Vagina (tissue), 2 donors: ENCODE measurements at regions not wholly inside any gene's neighbourhood (a gene's known extent, or its start where the extent isn't known, plus 50 kb on each side); places are given as distances from the start of the nearest gene placed in this dataset.

Experiments used
- DNase-seq, 2 donors: peaks; one replicate each; pipeline ENCODE4 v3.0.0-alpha.2; 2017; ENCODE audit errors: extremely low spot score in 2 of 2
- H3K27ac ChIP-seq: fragments of 200-600 bp; sonication (generic); one replicate; pipeline ENCODE4 v1.5.1; 2019
- H3K27me3 ChIP-seq: fragments of 200-600 bp; sonication (generic); one replicate; pipeline ENCODE4 v1.5.1; 2019
- H3K36me3 ChIP-seq, 2 donors: fragments of 200-600 bp; sonication (generic); one replicate each; pipeline ENCODE4 v1.5.1; 2017 to 2019
- H3K4me1 ChIP-seq: fragments of 200-600 bp; sonication (generic); one replicate; pipeline ENCODE4 v1.5.1; 2019
- H3K4me3 ChIP-seq, 2 donors: fragments of 200-600 bp; sonication (generic); 1 replicate in 1 of 2; 2 replicates in 1 of 2; pipeline ENCODE4 v1.5.1; 2016 to 2019
- H3K9me3 ChIP-seq: fragments of 200-600 bp; sonication (generic); one replicate; pipeline ENCODE4 v1.5.1; 2019
- POLR2A ChIP-seq, 2 donors: fragments of 450-650 bp; IDR thresholded peaks; one replicate each; pipeline ENCODE4 v1.6.1; 2017; ENCODE audit warnings: antibody characterized with exemption in 2 of 2, mild to moderate bottlenecking in 2 of 2, moderate library complexity in 2 of 2
- POLR2AphosphoS5 ChIP-seq, 2 donors: sonication (generic); formaldehyde crosslinking; IDR thresholded peaks; one replicate each; pipeline ENCODE4 v1.9.0; 2017; ENCODE audit warnings: antibody characterized with exemption in 2 of 2, mild to moderate bottlenecking in 2 of 2, low read depth in 1 of 2; ENCODE audit not compliant: insufficient read depth in 1 of 2
- intact Hi-C: fragments of 100-400 bp; cut with DNase I; formaldehyde crosslinking; loops from one replicate; pipeline ENCODE4 v1.15.1; 2023
- TF ChIP-seq, protein P1 (sequence below), 3 experiments: fragments of 450-650 bp in 2 of 3; fragments of 200-600 bp in 1 of 3; sonication (generic) in 1 of 3; IDR thresholded peaks; one replicate each; pipeline ENCODE4 v1.5.1; 2017 to 2019; ENCODE audit warnings: antibody characterized with exemption in 3 of 3, mild to moderate bottlenecking in 2 of 3, moderate library complexity in 2 of 3

DNA sequence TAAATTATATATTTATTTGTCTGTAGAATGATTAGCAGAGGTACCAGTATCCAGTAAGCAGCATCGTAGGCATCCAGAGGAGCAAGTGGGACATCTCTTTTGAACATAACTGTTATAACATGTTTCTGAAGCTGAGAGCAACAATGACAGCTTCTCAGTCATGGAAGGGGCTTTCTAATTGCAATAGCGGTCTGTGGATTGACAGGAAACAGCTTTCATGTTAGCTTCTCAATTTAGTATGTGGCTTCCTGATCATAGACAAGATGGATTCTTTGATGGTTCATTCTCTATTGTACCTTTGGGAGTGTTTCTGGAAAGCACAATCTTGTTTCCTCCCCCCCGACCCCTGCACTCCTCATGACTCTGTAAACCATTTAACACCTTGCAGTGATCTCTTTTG lies 434.6 kb upstream of the GNPDA2 start:
- Histone ChIP-seq H3K4me1 (no peaks in the 10 kb centered on the region), H3K9me3 (no peaks in the 10 kb centered on the region), H3K36me3 (no peaks in the 10 kb centered on the region), H3K4me3 (no peak overlapping the region), H3K27me3 (no peaks in the 10 kb centered on the region), H3K27ac (no peak overlapping the region)
- intact Hi-C loops, result no loop called here
- no peak for DNase-seq
- TF ChIP-seq, protein P1, sequence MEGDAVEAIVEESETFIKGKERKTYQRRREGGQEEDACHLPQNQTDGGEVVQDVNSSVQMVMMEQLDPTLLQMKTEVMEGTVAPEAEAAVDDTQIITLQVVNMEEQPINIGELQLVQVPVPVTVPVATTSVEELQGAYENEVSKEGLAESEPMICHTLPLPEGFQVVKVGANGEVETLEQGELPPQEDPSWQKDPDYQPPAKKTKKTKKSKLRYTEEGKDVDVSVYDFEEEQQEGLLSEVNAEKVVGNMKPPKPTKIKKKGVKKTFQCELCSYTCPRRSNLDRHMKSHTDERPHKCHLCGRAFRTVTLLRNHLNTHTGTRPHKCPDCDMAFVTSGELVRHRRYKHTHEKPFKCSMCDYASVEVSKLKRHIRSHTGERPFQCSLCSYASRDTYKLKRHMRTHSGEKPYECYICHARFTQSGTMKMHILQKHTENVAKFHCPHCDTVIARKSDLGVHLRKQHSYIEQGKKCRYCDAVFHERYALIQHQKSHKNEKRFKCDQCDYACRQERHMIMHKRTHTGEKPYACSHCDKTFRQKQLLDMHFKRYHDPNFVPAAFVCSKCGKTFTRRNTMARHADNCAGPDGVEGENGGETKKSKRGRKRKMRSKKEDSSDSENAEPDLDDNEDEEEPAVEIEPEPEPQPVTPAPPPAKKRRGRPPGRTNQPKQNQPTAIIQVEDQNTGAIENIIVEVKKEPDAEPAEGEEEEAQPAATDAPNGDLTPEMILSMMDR (IDR thresholded peaks at IDR 0.05), result no peak
- no peak for TF ChIP-seq POLR2A (IDR thresholded peaks at IDR 0.05)
- TF ChIP-seq POLR2AphosphoS5 (IDR thresholded peaks at IDR 0.05; ENCODE audit: insufficient read depth in 1 of 2, low read depth in 1 of 2), result no peak

DNA sequence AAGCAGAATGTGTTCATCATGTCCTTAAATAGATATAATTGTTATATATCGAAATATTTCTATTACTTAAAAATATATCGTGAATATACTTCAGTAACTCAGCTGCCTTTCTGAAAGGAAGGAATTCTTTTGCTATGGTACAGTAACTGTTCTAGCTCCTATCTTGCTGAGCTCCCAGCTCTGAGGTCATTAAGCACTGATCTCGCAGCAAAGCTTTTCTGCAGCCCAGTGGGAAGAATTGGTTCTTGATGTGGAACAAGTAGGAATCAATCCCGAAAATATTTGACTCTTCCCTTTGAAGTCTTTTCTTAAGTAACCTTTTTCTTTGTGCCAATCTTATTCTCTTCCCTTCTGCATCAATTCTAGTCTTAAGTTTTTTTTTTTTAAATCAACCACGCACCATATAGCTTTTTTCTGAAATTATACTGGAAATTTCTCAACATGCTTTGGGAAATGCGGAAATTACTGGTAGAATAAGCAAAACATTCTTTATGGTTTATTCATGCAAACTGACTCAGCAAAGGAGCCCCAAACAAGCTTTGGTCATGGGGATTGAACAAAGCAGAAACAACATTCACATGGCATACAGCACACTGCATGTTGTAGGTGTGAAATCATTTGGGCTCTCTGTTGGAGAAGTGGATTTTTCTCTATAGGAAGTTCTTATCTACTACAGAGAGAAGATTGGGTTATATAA lies 428.9 kb upstream of the GNPDA2 start:
- no peaks in the 10 kb centered on the region for H3K27me3 ChIP-seq
- no peak overlapping the region for H3K4me3 ChIP-seq
- H3K9me3 ChIP-seq, result no peaks in the 10 kb centered on the region
- H3K36me3 ChIP-seq, result no peaks in the 10 kb centered on the region
- no peak overlapping the region for H3K27ac ChIP-seq
- intact Hi-C loops, result no loop called here
- H3K4me1 ChIP-seq, result no peaks in the 10 kb centered on the region
- TF ChIP-seq POLR2AphosphoS5 (IDR thresholded peaks at IDR 0.05; ENCODE audit: insufficient read depth in 1 of 2, low read depth in 1 of 2) (no peak), POLR2A (IDR thresholded peaks at IDR 0.05) (no peak)
- TF ChIP-seq, protein P1 (IDR thresholded peaks at IDR 0.05), result no peak
- no peak for DNase-seq

DNA sequence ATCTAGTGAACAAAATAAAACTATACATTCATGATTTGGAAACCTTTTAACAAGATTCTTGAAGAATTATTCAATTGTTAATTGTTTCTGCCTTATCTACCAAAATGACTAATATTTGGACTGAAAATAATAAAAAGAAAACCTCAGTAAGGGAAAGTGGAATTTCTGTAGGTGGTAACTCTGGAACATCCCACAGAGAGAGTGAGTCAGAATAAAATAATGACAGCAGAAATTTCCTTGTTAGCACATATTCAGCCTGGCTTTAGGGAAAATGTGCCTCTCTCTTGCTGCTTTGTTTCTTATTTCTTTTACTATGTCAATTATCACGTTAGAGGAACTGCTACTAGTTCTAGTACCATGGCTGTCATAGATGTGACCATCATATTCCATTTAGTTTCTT lies 421.5 kb upstream of the GNPDA2 start:
- H3K4me1 ChIP-seq, result no peaks in the 10 kb centered on the region
- no peaks in the 10 kb centered on the region for H3K27me3 ChIP-seq
- intact Hi-C loops, result no loop called here
- H3K9me3 ChIP-seq, result no peaks in the 10 kb centered on the region
- no peaks in the 10 kb centered on the region for H3K36me3 ChIP-seq
- H3K4me3 ChIP-seq, result no peak overlapping the region
- TF ChIP-seq, protein P1 (IDR thresholded peaks at IDR 0.05), result no peak
- TF ChIP-seq POLR2A (IDR thresholded peaks at IDR 0.05) (no peak), POLR2AphosphoS5 (IDR thresholded peaks at IDR 0.05; ENCODE audit: insufficient read depth in 1 of 2, low read depth in 1 of 2) (no peak)
- no peak for DNase-seq
- H3K27ac ChIP-seq, result no peak overlapping the region

DNA sequence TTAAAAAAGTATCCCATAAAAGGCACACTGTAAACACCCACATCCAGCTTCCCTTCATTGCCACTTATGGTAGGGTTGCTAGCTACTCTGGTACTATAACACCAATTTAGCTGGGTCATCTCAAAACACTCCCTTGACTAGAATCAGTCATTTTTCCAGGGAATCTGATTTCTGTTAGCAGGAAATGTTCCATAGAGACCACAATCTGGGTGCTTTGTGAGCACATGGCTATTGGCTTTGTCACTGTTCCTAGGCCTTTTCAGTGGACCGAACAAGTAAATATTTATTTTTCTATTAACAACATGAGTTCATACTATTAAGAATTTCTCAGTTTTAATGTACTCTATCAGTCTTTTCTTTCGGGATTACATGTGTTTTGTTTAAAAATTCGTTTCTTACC lies 404.7 kb upstream of the GNPDA2 start:
- no peak for DNase-seq
- Histone ChIP-seq H3K36me3 (no peaks in the 10 kb centered on the region), H3K4me3 (no peak overlapping the region), H3K27me3 (no peaks in the 10 kb centered on the region), H3K9me3 (no peaks in the 10 kb centered on the region), H3K4me1 (no peaks in the 10 kb centered on the region), H3K27ac (no peak overlapping the region)
- TF ChIP-seq, protein P1 (IDR thresholded peaks at IDR 0.05), result no peak
- no peak for TF ChIP-seq POLR2AphosphoS5 (IDR thresholded peaks at IDR 0.05; ENCODE audit: insufficient read depth in 1 of 2, low read depth in 1 of 2)
- no peak for TF ChIP-seq POLR2A (IDR thresholded peaks at IDR 0.05)
- intact Hi-C loops, result no loop called here

DNA sequence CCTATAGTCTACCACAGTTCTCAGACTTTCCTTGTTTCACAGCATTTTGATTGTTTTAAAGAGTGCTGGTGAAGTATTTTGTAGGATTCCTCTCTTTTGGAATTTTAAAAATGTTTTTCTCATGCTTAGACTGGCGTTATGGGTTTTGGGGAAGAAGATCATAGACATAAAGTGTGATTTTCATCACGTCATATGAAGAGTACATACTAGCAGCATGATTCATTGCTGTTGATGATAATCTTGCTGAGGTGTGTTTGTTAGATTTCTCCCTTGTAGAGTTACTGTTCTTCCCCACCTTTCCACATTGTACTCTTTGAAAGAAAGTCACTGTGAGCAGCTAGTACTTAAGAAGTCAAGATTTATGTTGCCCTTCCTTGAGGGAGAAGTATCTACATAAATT lies 396.1 kb upstream of the GNPDA2 start:
- no peak overlapping the region for H3K27ac ChIP-seq
- H3K36me3 ChIP-seq, result no peaks in the 10 kb centered on the region
- H3K9me3 ChIP-seq, result no peaks in the 10 kb centered on the region
- no peaks in the 10 kb centered on the region for H3K27me3 ChIP-seq
- DNase-seq, result no peak
- no peak overlapping the region for H3K4me3 ChIP-seq
- intact Hi-C loops, result no loop called here
- TF ChIP-seq, protein P1 (IDR thresholded peaks at IDR 0.05), result no peak
- TF ChIP-seq POLR2AphosphoS5 (IDR thresholded peaks at IDR 0.05; ENCODE audit: insufficient read depth in 1 of 2, low read depth in 1 of 2) (no peak), POLR2A (IDR thresholded peaks at IDR 0.05) (no peak)
- no peaks in the 10 kb centered on the region for H3K4me1 ChIP-seq
